Loucy (cell line): ENCODE measurements at regions not wholly inside any gene's neighbourhood (a gene's known extent, or its start where the extent isn't known, plus 50 kb on each side); places are given as distances from the start of the nearest gene placed in this dataset.

Experiments
- H2AFZ ChIP-seq: fragments of 200-600 bp; sonication (generic); 2 replicates; pipeline ENCODE4 v1.6.0; 2016; ENCODE audit warnings: antibody characterized with exemption, mild to moderate bottlenecking, low read length, moderate library complexity
- H3F3A ChIP-seq: fragments of 200-600 bp; 2 replicates; pipeline ENCODE4 v1.6.0; 2016; ENCODE audit warnings: antibody characterized with exemption, low read depth, mild to moderate bottlenecking
- H3K27me3 ChIP-seq: fragments of 200-600 bp; sonication (generic); 2 replicates; pipeline ENCODE4 v1.6.1; 2014; ENCODE audit warnings: low read length, mild to moderate bottlenecking; ENCODE audit not compliant: insufficient read depth, poor library complexity, severe bottlenecking
- H3K36me3 ChIP-seq: fragments of 200-600 bp; sonication (generic); 2 replicates; pipeline ENCODE4 v1.6.1; 2016; ENCODE audit warnings: low read length; ENCODE audit not compliant: insufficient read depth
- H3K4me1 ChIP-seq: fragments of 200-600 bp; sonication (generic); 2 replicates; pipeline ENCODE4 v1.5.1; 2014; ENCODE audit warnings: low read length, mild to moderate bottlenecking; ENCODE audit not compliant: insufficient read depth, poor library complexity, severe bottlenecking
- H3K4me2 ChIP-seq: fragments of 200-600 bp; sonication (generic); 2 replicates; pipeline ENCODE4 v1.6.0; 2014; ENCODE audit warnings: antibody characterized with exemption, low read length, low read depth, mild to moderate bottlenecking; ENCODE audit not compliant: poor library complexity, severe bottlenecking
- H3K4me3 ChIP-seq: fragments of 200-600 bp; sonication (generic); 2 replicates; pipeline ENCODE4 v1.5.1; 2014; ENCODE audit warnings: low read length, mild to moderate bottlenecking, mixed read lengths; ENCODE audit not compliant: poor library complexity, severe bottlenecking
- H3K79me2 ChIP-seq: fragments of 200-600 bp; sonication (generic); 2 replicates; pipeline ENCODE4 v1.6.1; 2014; ENCODE audit warnings: low read length; ENCODE audit not compliant: insufficient read depth
- H3K9ac ChIP-seq: fragments of 200-600 bp; sonication (generic); 2 replicates; pipeline ENCODE4 v1.6.0; 2014; ENCODE audit warnings: mild to moderate bottlenecking, low read depth, low read length, moderate library complexity; ENCODE audit not compliant: poor library complexity, severe bottlenecking
- H3K9me2 ChIP-seq: fragments of 200-600 bp; sonication (generic); replicated peaks from 2 replicates; pipeline ENCODE4 v1.6.1; 2016; ENCODE audit warnings: low read depth, low read length, mixed read lengths
- H3K9me3 ChIP-seq: fragments of 200-600 bp; sonication (generic); 2 replicates; pipeline ENCODE4 v1.6.1; 2014; ENCODE audit warnings: mild to moderate bottlenecking, antibody characterized with exemption, low read length, low read depth; ENCODE audit not compliant: insufficient read depth
- H4K20me1 ChIP-seq: fragments of 200-600 bp; sonication (generic); 2 replicates; pipeline ENCODE4 v1.6.0; 2014; ENCODE audit warnings: antibody characterized with exemption, low read length, mild to moderate bottlenecking; ENCODE audit not compliant: insufficient read depth, poor library complexity, severe bottlenecking
- EZH2phosphoT487 ChIP-seq: fragments of 200-600 bp; IDR thresholded peaks from 2 replicates; pipeline ENCODE4 v1.6.1; 2018; ENCODE audit warnings: antibody characterized with exemption, mild to moderate bottlenecking, moderate library complexity, borderline replicate concordance
- TF ChIP-seq, protein P1 (sequence below): fragments of 200-600 bp; sonication (generic); conservative IDR thresholded peaks from 2 replicates; pipeline ENCODE4 v1.5.1; 2014; ENCODE audit warnings: mild to moderate bottlenecking, antibody characterized with exemption, low read length

DNA sequence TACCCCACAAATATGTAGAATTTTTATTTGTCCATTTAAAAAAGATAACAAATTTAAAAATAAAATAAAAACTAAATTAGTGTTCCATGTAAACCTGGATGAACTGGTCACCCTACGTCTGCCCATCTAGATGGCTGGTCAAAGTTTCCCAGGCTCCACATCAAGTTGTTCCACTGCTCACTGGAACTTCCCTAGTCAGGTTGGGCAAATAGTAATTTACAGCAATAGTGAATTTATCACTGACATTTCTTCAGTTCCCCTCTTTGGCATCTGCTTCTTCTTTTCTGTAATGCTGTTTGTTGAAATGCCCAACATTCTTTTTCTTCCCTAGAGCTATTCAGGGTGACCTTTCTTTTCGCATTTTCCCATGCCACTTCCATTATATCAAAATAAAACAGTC is 272.7 kb upstream of the BTG1 start:
- Histone ChIP-seq H3K4me2 (no peak overlapping the region), H3K36me3 (no peaks in the 10 kb centered on the region), H3K9ac (no peak overlapping the region), H3K79me2 (no peaks in the 10 kb centered on the region), H3K4me3 (no peak overlapping the region), H3F3A (no peaks in the 10 kb centered on the region), H3K4me1 (no peaks in the 10 kb centered on the region), H3K9me2 (no peaks in the 10 kb centered on the region), H3K9me3 (no peaks in the 10 kb centered on the region), H4K20me1 (no peaks in the 10 kb centered on the region), H3K27me3 (no peaks in the 10 kb centered on the region), H2AFZ (no peak overlapping the region)
- TF ChIP-seq EZH2phosphoT487 = no peak
- TF ChIP-seq, protein P1, sequence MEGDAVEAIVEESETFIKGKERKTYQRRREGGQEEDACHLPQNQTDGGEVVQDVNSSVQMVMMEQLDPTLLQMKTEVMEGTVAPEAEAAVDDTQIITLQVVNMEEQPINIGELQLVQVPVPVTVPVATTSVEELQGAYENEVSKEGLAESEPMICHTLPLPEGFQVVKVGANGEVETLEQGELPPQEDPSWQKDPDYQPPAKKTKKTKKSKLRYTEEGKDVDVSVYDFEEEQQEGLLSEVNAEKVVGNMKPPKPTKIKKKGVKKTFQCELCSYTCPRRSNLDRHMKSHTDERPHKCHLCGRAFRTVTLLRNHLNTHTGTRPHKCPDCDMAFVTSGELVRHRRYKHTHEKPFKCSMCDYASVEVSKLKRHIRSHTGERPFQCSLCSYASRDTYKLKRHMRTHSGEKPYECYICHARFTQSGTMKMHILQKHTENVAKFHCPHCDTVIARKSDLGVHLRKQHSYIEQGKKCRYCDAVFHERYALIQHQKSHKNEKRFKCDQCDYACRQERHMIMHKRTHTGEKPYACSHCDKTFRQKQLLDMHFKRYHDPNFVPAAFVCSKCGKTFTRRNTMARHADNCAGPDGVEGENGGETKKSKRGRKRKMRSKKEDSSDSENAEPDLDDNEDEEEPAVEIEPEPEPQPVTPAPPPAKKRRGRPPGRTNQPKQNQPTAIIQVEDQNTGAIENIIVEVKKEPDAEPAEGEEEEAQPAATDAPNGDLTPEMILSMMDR = no peak

DNA sequence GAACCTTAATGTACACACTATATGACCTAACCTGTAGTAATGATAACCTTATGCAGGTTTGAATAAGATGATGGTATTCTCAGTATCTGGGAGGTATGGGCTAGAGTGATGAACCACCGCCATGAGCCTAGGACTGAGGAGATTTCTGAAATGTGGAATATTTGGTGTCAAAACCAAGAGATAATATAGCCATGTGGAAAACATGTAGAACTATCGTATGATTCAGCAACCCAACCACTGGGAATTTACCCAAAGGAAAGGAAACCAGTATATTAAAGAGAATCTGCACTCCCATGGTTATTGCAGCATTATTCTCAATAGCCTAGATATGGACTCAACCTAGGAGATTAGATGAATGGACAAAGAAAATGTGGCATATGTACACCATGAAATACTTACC is 271.7 kb upstream of the BTG1 start:
- TF ChIP-seq, protein P1 = no peak
- TF ChIP-seq EZH2phosphoT487 = no peak
- Histone ChIP-seq H3K4me2 (no peak overlapping the region), H3K9me3 (no peaks in the 10 kb centered on the region), H3K79me2 (no peaks in the 10 kb centered on the region), H3K9me2 (no peaks in the 10 kb centered on the region), H3K4me3 (no peak overlapping the region), H4K20me1 (no peaks in the 10 kb centered on the region), H3K36me3 (no peaks in the 10 kb centered on the region), H3F3A (no peaks in the 10 kb centered on the region), H2AFZ (no peak overlapping the region), H3K9ac (no peak overlapping the region), H3K4me1 (no peaks in the 10 kb centered on the region), H3K27me3 (no peaks in the 10 kb centered on the region)

DNA sequence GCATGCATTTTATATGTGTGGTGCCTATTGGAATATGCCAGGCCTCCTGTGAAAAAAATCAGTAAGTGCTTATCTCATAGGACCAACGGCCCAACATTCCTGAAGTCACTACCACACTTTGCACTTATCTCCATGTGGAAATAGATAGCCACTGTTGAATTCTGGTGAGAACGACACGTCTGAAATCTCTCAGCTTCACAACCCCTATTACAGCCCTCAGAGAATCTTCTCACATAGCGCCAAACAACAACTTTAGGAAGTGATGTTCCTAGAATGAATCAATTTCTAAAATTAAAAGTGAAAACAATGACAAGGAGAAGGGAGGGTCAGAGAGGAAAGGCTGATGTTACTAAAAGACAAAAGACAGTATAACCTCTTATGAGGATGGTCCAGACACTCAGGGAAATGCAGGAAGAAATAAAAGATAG is 270.8 kb upstream of the BTG1 start:
- H3K4me2 ChIP-seq = no peak overlapping the region
- no peaks in the 10 kb centered on the region for H3K4me1 ChIP-seq
- no peaks in the 10 kb centered on the region for H3K9me3 ChIP-seq
- H2AFZ ChIP-seq = no peak overlapping the region
- no peaks in the 10 kb centered on the region for H3K36me3 ChIP-seq
- no peaks in the 10 kb centered on the region for H4K20me1 ChIP-seq
- TF ChIP-seq, protein P1 = no peak
- TF ChIP-seq EZH2phosphoT487 = no peak
- no peaks in the 10 kb centered on the region for H3K9me2 ChIP-seq
- no peak overlapping the region for H3K4me3 ChIP-seq
- no peaks in the 10 kb centered on the region for H3K27me3 ChIP-seq
- no peak overlapping the region for H3K9ac ChIP-seq
- no peaks in the 10 kb centered on the region for H3K79me2 ChIP-seq
- no peaks in the 10 kb centered on the region for H3F3A ChIP-seq
